ENCODE measurements at regions not wholly inside any gene's neighbourhood (a gene's known extent, or its start where the extent isn't known, plus 50 kb on each side); places are given as distances from the start of the nearest gene placed in this dataset.

DNA sequence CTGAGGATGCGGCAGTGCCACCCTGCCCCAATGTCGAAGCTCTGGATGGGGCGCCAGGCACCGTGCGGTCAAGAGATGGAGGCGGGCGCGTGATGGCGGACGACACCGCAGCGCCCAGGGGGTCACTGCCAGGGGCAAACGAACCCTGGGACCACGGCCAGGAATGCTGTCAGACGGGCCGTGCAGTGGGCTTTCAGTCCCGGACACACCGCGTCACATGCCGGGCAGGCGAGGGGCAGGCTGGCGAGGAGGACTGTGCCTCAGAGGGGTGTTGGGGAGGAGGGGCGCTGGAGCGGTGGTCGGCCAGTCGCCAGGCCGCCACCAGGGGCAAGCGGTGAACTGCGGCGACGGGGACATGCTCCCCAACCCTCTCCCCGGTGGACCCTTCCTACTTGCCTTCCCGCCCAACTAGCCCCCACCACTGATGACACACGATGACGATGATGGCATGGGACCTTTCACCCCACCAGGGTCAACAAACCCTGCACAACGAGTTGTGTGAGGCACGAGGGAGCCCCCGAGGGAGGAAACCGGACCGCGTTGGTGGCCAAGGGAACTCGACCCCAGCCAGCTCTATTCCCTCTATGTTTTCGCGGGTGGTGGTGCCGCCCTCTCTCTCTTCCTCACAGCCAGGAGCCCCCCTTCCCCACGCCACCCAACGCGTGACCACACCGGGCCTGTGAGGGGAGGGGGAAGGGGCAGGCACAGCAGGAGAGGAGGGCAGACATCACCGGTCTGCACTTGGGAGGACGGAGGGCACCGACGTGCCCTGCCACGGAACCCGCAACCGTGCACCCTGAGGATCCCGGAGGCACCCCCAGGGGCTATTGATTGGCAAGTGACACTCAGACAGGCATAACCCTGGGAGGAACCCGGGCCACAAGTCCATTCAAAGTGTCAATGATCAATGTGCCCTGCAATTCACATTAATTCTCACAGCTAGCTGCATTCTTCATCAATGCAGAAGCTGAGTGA, 1960.9 kb upstream of the DEFB115 start:
- no peak for FAIRE-seq
- WGBS (ENCODE audit: missing lambda C conversion rate): 62% methylated on average over 45 of the region's 58 CpGs
- POLR2A ChIA-PET: no interaction called here

DNA sequence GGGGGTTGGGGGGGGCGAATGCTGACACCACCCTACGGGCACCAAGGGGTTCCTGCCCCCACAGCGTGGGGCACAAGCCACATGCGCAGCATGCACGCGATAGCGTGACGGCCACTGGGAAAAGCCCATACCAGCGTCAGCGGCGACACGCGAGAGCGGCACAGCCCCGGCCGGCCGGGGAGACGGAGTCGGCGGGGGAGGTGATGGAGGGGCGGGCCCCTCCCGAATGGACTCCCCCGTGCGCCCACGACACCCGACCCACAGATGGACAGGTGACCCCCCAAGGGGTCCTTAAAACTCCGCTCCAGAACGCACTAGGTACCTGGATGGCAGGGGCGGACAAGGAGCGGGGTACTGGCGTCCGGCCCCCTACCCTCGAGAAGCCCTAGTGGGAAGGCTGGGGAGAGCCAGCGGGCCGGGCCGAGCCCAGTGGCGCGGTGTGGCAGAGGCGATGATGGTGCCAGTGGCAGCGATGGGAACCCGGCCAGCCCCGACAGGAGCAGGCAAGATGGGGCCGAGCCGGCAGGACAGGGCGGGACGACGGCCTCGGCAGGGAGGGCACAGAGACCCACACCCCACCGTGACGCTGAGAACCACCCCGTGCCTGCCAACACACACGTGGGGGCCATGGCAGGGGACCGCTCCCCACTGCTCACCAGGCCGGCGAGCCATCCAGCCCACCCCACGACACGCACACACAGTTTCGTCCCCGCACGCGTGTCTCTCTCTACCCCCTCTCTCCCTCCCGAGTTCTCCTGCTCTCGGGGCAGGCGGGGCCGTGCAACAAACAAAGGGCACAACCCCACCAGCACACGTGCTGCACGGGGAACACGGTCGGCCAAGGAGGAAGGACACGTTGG, 1959.8 kb upstream of the DEFB115 start:
- H3K27ac ChIP-seq: no peak overlapping the region
- FAIRE-seq: no peak
- H3K9me3 ChIP-seq: peaks cover 4% of the 10 kb centered on the region; the same call in 1 of the 3 replicates

More for the DNA sequence above, 1960.9 kb upstream of the DEFB115 start:
- Histone ChIP-seq H3K4me1 (no peaks in the 10 kb centered on the region), H3K4me2 (no peak overlapping the region), H3K27ac (no peak overlapping the region), H3K9me3 (peaks cover 4% of the 10 kb centered on the region; the same call in 1 of the 3 replicates), H3K4me3 (no peak overlapping the region)
- CTCF ChIA-PET: no interaction called here
- TF ChIP-seq FOSB (CRISPR knock-in tag; IDR thresholded peaks at IDR 0.05): no peak
- TF ChIP-seq, protein P1, sequence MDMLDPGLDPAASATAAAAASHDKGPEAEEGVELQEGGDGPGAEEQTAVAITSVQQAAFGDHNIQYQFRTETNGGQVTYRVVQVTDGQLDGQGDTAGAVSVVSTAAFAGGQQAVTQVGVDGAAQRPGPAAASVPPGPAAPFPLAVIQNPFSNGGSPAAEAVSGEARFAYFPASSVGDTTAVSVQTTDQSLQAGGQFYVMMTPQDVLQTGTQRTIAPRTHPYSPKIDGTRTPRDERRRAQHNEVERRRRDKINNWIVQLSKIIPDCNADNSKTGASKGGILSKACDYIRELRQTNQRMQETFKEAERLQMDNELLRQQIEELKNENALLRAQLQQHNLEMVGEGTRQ (IDR thresholded peaks at IDR 0.05): no peak
- no peak for TF ChIP-seq ZFP36 (IDR thresholded peaks at IDR 0.05; ENCODE audit: borderline replicate concordance, partially characterized antibody)
- no peak for TF ChIP-seq HDAC2 (IDR thresholded peaks at IDR 0.05)
- TF ChIP-seq RFX5 (IDR thresholded peaks at IDR 0.05): no peak
- no peak for TF ChIP-seq HOXA7 (CRISPR knock-in tag; IDR thresholded peaks at IDR 0.05)
- TF ChIP-seq CHD2 (IDR thresholded peaks at IDR 0.05; ENCODE audit: low read length, partially characterized antibody): no peak
- no peak for TF ChIP-seq EHF (CRISPR knock-in tag; IDR thresholded peaks at IDR 0.05)
- no peak for TF ChIP-seq BHLHE40 (IDR thresholded peaks at IDR 0.05; ENCODE audit: low read depth, low read length)
- no peak for TF ChIP-seq RCOR1 (IDR thresholded peaks at IDR 0.05; ENCODE audit: low read depth, low read length)
- TF ChIP-seq, protein P2, sequence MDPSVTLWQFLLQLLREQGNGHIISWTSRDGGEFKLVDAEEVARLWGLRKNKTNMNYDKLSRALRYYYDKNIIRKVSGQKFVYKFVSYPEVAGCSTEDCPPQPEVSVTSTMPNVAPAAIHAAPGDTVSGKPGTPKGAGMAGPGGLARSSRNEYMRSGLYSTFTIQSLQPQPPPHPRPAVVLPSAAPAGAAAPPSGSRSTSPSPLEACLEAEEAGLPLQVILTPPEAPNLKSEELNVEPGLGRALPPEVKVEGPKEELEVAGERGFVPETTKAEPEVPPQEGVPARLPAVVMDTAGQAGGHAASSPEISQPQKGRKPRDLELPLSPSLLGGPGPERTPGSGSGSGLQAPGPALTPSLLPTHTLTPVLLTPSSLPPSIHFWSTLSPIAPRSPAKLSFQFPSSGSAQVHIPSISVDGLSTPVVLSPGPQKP (IDR thresholded peaks at IDR 0.05; ENCODE audit: low read depth, low read length): no peak
- TF ChIP-seq EP300 (IDR thresholded peaks at IDR 0.05): no peak
- no peak for TF ChIP-seq CBX8 (IDR thresholded peaks at IDR 0.05)
- TF ChIP-seq CHD4 (IDR thresholded peaks at IDR 0.05; ENCODE audit: borderline replicate concordance): no peak
- TF ChIP-seq MAFK (IDR thresholded peaks at IDR 0.05; ENCODE audit: partially characterized antibody): no peak
- TF ChIP-seq SMC3 (IDR thresholded peaks at IDR 0.05): no peak
- TF ChIP-seq HEYL (CRISPR knock-in tag; IDR thresholded peaks at IDR 0.05): no peak
- ATAC-seq (no peak), DNase-seq (ENCODE audit: low read depth in 1 of 2, low spot score in 1 of 2) (no peak)

More for the DNA sequence above, 1959.8 kb upstream of the DEFB115 start:
- 54% methylated on average over 61 of the region's 70 CpGs for WGBS (ENCODE audit: missing lambda C conversion rate)
- ChIA-PET CTCF (no interaction called here), POLR2A (no interaction called here)
- H3K4me2 ChIP-seq: no peak overlapping the region
- TF ChIP-seq ZNF302 (CRISPR knock-in tag; IDR thresholded peaks at IDR 0.05) (no peak), JUN (IDR thresholded peaks at IDR 0.05) (no peak), HOXB13 (CRISPR knock-in tag; IDR thresholded peaks at IDR 0.05; ENCODE audit: low read depth) (no peak), NFE2L2 (conservative IDR thresholded peaks at IDR 0.05; ENCODE audit: low read length) (no peak), POLR2A (IDR thresholded peaks at IDR 0.05; ENCODE audit: low read length) (no peak), HOXB5 (CRISPR knock-in tag; IDR thresholded peaks at IDR 0.05) (no peak), EHF (CRISPR knock-in tag; IDR thresholded peaks at IDR 0.05) (no peak), CBX2 (IDR thresholded peaks at IDR 0.05; ENCODE audit: borderline replicate concordance, low read depth) (no peak), NR3C1 (IDR thresholded peaks at IDR 0.05) (no peak)
- TF ChIP-seq, protein P3, sequence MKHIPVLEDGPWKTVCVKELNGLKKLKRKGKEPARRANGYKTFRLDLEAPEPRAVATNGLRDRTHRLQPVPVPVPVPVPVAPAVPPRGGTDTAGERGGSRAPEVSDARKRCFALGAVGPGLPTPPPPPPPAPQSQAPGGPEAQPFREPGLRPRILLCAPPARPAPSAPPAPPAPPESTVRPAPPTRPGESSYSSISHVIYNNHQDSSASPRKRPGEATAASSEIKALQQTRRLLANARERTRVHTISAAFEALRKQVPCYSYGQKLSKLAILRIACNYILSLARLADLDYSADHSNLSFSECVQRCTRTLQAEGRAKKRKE (CRISPR knock-in tag; IDR thresholded peaks at IDR 0.05; ENCODE audit: low read depth): no peak
- DNase-seq (ENCODE audit: low read depth in 1 of 2, low spot score in 1 of 2) (no peak), ATAC-seq (no peak)
- H3K4me3 ChIP-seq: no peak overlapping the region
- no peaks in the 10 kb centered on the region for H3K4me1 ChIP-seq
